ENCODE measurements at regions not wholly inside any gene's neighbourhood (a gene's known extent, or its start where the extent isn't known, plus 50 kb on each side); places are given as distances from the start of the nearest gene placed in this dataset.
"Not testable (repeated sequence)": the region's sequence is repeated elsewhere in the genome, so short reads cannot be mapped to it uniquely, and the experiment has no call there.

DNA sequence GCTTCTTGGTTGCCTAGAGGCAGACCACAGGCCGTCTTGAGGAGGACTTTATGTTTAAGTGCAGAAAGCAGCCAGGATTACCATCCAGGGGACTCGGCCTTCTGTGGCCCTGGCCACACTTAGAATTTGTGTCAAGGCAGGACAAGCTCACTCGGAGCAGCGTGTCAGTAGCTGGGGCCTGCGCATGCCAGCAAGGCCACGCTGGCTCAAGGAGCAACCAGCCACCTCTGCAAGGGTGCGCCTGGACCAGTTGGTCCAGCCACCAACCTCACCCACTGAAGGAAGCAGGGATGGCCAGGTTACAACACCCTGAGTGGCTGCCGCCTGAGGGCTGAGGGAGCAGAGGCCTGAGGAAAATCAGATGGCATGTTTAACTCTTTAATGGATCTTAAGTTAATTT is 105.7 kb downstream of the CCDC74A start:
- BruUV-seq (replicated peaks); intact Hi-C loops (cut with micrococcal nuclease; ENCODE audit: unreplicated experiment); H3K9me3 ChIP-seq (ENCODE audit: low read length); DNase-seq (ENCODE audit: low spot score); H3K79me2 ChIP-seq (ENCODE audit: insufficient read depth, low read depth, low read length); POLR2A ChIA-PET; H3K9me2 ChIP-seq (ENCODE audit: insufficient read depth, low read length); H3K27ac ChIP-seq (ENCODE audit: low read depth, low read length, poor library complexity, severe bottlenecking); H3K36me3 ChIP-seq (ENCODE audit: insufficient read depth, low read length); H2AFZ ChIP-seq (ENCODE audit: low read length); H3K4me2 ChIP-seq (ENCODE audit: low read length); H3K4me3 ChIP-seq (ENCODE audit: low read depth, low read length, poor library complexity, severe bottlenecking); H4K20me1 ChIP-seq (ENCODE audit: insufficient read depth, low read length); CTCF ChIA-PET (ENCODE audit: unreplicated experiment): not testable (repeated sequence)
- H3K4me1 ChIP-seq (ENCODE audit: insufficient read depth, low read length, poor library complexity, severe bottlenecking), result peaks cover 27% of the 10 kb centered on the region

DNA sequence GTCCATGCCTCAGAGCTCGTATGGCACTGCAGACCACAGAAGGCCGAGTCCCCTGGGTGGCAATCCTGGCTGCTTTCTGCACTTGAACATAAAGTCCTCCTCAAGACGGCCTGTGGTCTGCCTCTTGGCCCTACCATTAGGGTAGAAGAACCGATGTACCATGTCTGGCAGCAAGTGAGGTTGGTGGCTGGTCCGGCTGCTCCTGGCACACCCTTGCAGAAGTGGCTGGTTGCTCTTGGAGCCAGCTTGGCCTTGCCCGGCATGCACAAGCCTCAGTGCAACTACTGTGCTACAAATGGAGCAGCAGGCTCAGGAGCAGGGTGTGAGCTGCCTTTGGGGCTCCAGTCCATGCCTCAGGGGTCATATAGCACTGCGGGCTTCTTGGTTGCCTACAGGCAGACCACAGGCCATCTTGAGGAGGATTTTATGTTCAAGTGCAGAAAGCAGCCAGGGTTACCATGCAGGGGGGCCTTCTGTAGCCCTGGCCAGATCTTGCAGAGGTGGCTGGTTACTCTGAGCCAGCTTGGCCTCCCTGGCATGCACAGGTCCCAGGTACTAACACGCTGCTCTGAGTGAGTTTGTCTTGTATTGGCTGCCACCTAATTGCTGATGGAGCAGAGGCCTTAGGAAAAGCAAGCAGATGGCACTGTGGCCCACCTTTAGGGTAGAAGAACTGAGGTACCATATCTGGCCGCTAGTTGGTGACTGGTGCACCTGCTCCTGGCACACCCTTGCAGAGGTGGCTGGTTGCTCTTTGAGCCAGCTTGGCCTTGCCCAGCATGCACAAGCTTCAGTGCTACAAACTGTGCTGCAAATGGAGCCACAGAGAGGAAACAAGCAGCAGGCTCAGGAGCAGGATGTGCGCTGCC is 106.4 kb downstream of the CCDC74A start:
- H3K9me3 ChIP-seq (ENCODE audit: low read length); POLR2A ChIA-PET; CTCF ChIA-PET (ENCODE audit: unreplicated experiment); H3K4me2 ChIP-seq (ENCODE audit: low read length); H4K20me1 ChIP-seq (ENCODE audit: insufficient read depth, low read length); H3K36me3 ChIP-seq (ENCODE audit: insufficient read depth, low read length); H2AFZ ChIP-seq (ENCODE audit: low read length); H3K27ac ChIP-seq (ENCODE audit: low read depth, low read length, poor library complexity, severe bottlenecking); H3K9me2 ChIP-seq (ENCODE audit: insufficient read depth, low read length); BruUV-seq (replicated peaks); H3K79me2 ChIP-seq (ENCODE audit: insufficient read depth, low read depth, low read length); H3K4me3 ChIP-seq (ENCODE audit: low read depth, low read length, poor library complexity, severe bottlenecking): not testable (repeated sequence)
- DNase-seq (ENCODE audit: low spot score), result peak; percentile 43
- intact Hi-C loops (cut with micrococcal nuclease; ENCODE audit: unreplicated experiment), result loop anchor here (1.0 kb wide), 1 partner anchor 38 kb away; no protein-coding TSS in a partner anchor
- H3K4me1 ChIP-seq (ENCODE audit: insufficient read depth, low read length, poor library complexity, severe bottlenecking), result peaks cover 22% of the 10 kb centered on the region
- TF ChIP-seq, protein P1, sequence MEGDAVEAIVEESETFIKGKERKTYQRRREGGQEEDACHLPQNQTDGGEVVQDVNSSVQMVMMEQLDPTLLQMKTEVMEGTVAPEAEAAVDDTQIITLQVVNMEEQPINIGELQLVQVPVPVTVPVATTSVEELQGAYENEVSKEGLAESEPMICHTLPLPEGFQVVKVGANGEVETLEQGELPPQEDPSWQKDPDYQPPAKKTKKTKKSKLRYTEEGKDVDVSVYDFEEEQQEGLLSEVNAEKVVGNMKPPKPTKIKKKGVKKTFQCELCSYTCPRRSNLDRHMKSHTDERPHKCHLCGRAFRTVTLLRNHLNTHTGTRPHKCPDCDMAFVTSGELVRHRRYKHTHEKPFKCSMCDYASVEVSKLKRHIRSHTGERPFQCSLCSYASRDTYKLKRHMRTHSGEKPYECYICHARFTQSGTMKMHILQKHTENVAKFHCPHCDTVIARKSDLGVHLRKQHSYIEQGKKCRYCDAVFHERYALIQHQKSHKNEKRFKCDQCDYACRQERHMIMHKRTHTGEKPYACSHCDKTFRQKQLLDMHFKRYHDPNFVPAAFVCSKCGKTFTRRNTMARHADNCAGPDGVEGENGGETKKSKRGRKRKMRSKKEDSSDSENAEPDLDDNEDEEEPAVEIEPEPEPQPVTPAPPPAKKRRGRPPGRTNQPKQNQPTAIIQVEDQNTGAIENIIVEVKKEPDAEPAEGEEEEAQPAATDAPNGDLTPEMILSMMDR (conservative IDR thresholded peaks at IDR 0.05; ENCODE audit: low read length), result peak; percentile 53

DNA sequence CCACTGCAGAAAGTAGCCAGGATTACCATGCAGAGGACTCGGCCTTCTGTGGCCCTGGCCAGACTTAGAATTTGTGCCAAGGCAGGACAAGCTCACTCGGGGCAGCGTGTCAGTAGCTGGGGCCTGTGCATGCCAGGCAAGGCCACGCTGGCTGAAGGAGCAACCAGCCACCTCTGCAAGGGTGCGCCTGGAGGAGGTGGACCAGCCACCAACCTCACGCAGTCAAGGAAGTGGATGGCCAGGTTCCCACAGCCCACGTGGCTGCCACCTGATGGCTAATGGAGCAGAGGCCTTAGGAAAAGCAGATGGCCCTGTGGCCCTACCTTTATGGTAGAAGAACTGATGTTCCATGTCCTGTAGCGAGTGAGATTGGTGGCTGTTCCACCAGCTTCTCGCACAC is 107.9 kb downstream of the CCDC74A start:
- Histone ChIP-seq H3K4me1 (ENCODE audit: insufficient read depth, low read length, poor library complexity, severe bottlenecking) (peaks cover 6% of the 10 kb centered on the region), H3K79me2 (ENCODE audit: insufficient read depth, low read depth, low read length) (no peaks in the 10 kb centered on the region), H3K4me2 (ENCODE audit: low read length) (no peak overlapping the region), H4K20me1 (ENCODE audit: insufficient read depth, low read length) (no peaks in the 10 kb centered on the region), H3K9me3 (ENCODE audit: low read length) (0 out of 2 replicates have a peak, but pooled peaks cover 4% of the 10 kb centered on the region), H3K9me2 (ENCODE audit: insufficient read depth, low read length) (no peaks in the 10 kb centered on the region), H2AFZ (ENCODE audit: low read length) (no peak overlapping the region), H3K4me3 (ENCODE audit: low read depth, low read length, poor library complexity, severe bottlenecking) (no peak overlapping the region), H3K27ac (ENCODE audit: low read depth, low read length, poor library complexity, severe bottlenecking) (no peak overlapping the region), H3K36me3 (ENCODE audit: insufficient read depth, low read length) (no peaks in the 10 kb centered on the region)
- TF ChIP-seq, protein P1 (conservative IDR thresholded peaks at IDR 0.05; ENCODE audit: low read length), result no peak
- TF ChIP-seq EZH2phosphoT487 (IDR thresholded peaks at IDR 0.05; ENCODE audit: borderline replicate concordance, low read depth, low read length), result no peak
- no TSS peak for BruUV-seq (replicated peaks)
- ChIA-PET CTCF (ENCODE audit: unreplicated experiment) (no interaction called here), POLR2A (no interaction called here)
- no peak for DNase-seq (ENCODE audit: low spot score)
- intact Hi-C loops (cut with micrococcal nuclease; ENCODE audit: unreplicated experiment), result no loop called here

DNA sequence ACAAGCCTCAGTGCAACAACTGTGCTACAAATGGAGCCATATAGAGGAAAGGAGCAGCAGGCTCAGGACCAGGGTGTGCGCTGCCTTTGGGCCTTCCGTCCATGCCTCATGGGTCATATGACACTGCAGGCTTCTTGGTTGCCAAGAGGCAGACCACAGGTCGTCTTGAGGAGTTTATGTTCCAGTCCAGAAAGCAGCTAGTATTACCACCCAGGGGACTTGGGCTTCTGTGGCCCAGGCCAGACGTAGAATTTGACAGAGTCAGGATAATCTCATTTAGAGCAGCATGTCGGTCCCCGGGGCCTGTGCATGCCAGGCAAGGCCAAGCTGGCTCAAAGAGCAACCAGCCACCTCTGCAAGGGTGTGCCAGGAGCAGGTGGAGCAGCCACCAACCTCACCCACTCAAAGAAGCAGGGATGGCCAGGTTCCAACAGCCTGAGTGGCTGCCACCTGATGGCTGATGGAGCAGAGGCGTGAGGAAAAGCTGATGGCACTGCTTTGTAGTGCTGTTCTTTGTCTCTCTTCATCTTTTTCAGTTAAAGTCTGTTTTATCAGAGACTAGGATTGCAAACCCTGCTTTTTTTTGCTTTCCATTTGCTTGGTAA is 109.1 kb downstream of the CCDC74A start:
- H3K4me2 ChIP-seq (ENCODE audit: low read length); H3K4me3 ChIP-seq (ENCODE audit: low read depth, low read length, poor library complexity, severe bottlenecking); DNase-seq (ENCODE audit: low spot score); H3K27ac ChIP-seq (ENCODE audit: low read depth, low read length, poor library complexity, severe bottlenecking); H4K20me1 ChIP-seq (ENCODE audit: insufficient read depth, low read length); H3K9me2 ChIP-seq (ENCODE audit: insufficient read depth, low read length); BruUV-seq (replicated peaks); H3K36me3 ChIP-seq (ENCODE audit: insufficient read depth, low read length); H3K9me3 ChIP-seq (ENCODE audit: low read length); H2AFZ ChIP-seq (ENCODE audit: low read length); H3K79me2 ChIP-seq (ENCODE audit: insufficient read depth, low read depth, low read length); CTCF ChIA-PET (ENCODE audit: unreplicated experiment); intact Hi-C loops (cut with micrococcal nuclease; ENCODE audit: unreplicated experiment); H3K4me1 ChIP-seq (ENCODE audit: insufficient read depth, low read length, poor library complexity, severe bottlenecking); POLR2A ChIA-PET: not testable (repeated sequence)

DNA sequence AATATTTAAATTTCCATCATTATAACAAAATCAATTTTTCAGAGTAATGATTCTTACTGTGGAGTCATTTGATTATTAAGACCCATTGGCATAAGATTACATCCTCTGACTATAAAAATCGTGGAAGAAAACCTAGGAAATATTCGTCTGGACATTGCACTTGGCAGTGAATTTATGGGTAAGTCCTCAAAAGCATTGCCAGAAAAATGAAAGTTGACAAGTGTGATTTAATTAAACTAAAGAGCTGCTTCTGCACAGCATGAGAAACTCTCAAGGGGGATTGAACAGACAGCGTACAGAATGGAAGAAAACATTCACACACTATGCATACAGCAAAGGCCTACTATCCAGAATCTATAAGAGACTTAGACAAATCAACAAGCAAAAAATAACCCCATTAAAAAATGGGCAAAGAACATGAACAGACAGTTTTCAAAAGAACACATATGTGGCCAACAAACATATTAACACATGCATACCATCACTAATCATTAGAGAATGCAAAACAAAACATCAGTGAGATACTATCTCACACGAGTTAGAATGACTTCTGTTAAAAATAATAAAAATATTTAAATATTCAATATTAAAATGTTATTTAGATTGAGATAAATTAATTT is 111.4 kb downstream of the CCDC74A start:
- H3K4me2 ChIP-seq (ENCODE audit: low read length); H3K27ac ChIP-seq (ENCODE audit: low read depth, low read length, poor library complexity, severe bottlenecking); DNase-seq (ENCODE audit: low spot score); intact Hi-C loops (cut with micrococcal nuclease; ENCODE audit: unreplicated experiment); H3K4me3 ChIP-seq (ENCODE audit: low read depth, low read length, poor library complexity, severe bottlenecking); H4K20me1 ChIP-seq (ENCODE audit: insufficient read depth, low read length); H3K9me2 ChIP-seq (ENCODE audit: insufficient read depth, low read length); H3K36me3 ChIP-seq (ENCODE audit: insufficient read depth, low read length); BruUV-seq (replicated peaks); H3K9me3 ChIP-seq (ENCODE audit: low read length); CTCF ChIA-PET (ENCODE audit: unreplicated experiment); H3K79me2 ChIP-seq (ENCODE audit: insufficient read depth, low read depth, low read length); H2AFZ ChIP-seq (ENCODE audit: low read length): not testable (repeated sequence)
- peaks cover 12% of the 10 kb centered on the region for H3K4me1 ChIP-seq (ENCODE audit: insufficient read depth, low read length, poor library complexity, severe bottlenecking)
- POLR2A ChIA-PET, result interaction anchor here (0.6 to 1.2 kb wide), 2 partner anchors 8 to 145 kb away, joined by 4 to 6 read pairs; no protein-coding TSS in a partner anchor
